ENCODE measurements at regions not wholly inside any gene's neighbourhood (a gene's known extent, or its start where the extent isn't known, plus 50 kb on each side); places are given as distances from the start of the nearest gene placed in this dataset.
"Not testable (repeated sequence)": the region's sequence is repeated elsewhere in the genome, so short reads cannot be mapped to it uniquely, and the experiment has no call there.

- WGBS, 2 donors: 53 to 62% methylated on average over 5 of the region's 5 CpGs
- no peaks in the 10 kb centered on the region for H3K36me3 ChIP-seq
- no peak overlapping the region for H3K27ac ChIP-seq
- H3K4me3 ChIP-seq: no peak overlapping the region
- H3K27me3 ChIP-seq: no peaks in the 10 kb centered on the region
- H3K9me3 ChIP-seq: no peaks in the 10 kb centered on the region
- TF ChIP-seq CTCF (IDR thresholded peaks at IDR 0.05): no peak
- ATAC-seq: no peak
- no peak for DNase-seq
- H3K4me1 ChIP-seq: peaks cover 0 to 49% (median 6%) of the 10 kb centered on the region in 9 donors
- intact Hi-C loops (cut with DNase I): loop anchor here in 1 of 10 donors (2.0 kb wide), 1 partner anchor 58 kb away; no protein-coding TSS in a partner anchor
Observed at GRCh38 chr10:33483124-33483815, 148.8 kb upstream of the NRP1 start.

GRCh38 chr10:33482486-33482885 lies 148.0 kb upstream of the NRP1 start:
- TF ChIP-seq CTCF (IDR thresholded peaks at IDR 0.05): no peak
- no peak overlapping the region for H3K27ac ChIP-seq
- no peak overlapping the region for H3K4me3 ChIP-seq
- ATAC-seq (no peak), DNase-seq (no peak)
- intact Hi-C loops (cut with DNase I): loop anchor here in 1 of 10 donors (2.0 kb wide), 1 partner anchor 58 kb away; no protein-coding TSS in a partner anchor
- no peaks in the 10 kb centered on the region for H3K36me3 ChIP-seq
- WGBS, 2 donors: 92 to 93% methylated on average over 5 of the region's 5 CpGs
- H3K4me1 ChIP-seq: peaks cover 0 to 49% (median 6%) of the 10 kb centered on the region in 9 donors
- no peaks in the 10 kb centered on the region for H3K9me3 ChIP-seq
- H3K27me3 ChIP-seq: no peaks in the 10 kb centered on the region

GRCh38 chr10:33481184-33481583 lies 146.7 kb upstream of the NRP1 start:
- no peak for TF ChIP-seq CTCF (IDR thresholded peaks at IDR 0.05)
- no peaks in the 10 kb centered on the region for H3K9me3 ChIP-seq
- H3K27ac ChIP-seq: no peak overlapping the region
- no peaks in the 10 kb centered on the region for H3K27me3 ChIP-seq
- DNase-seq: no peak
- H3K36me3 ChIP-seq: no peaks in the 10 kb centered on the region
- H3K4me1 ChIP-seq: peaks cover 0 to 40% (median 5%) of the 10 kb centered on the region in 9 donors
- ATAC-seq: no peak
- intact Hi-C loops (cut with DNase I): no loop called here
- no peak overlapping the region for H3K4me3 ChIP-seq
- WGBS, 2 donors: 90 to 98% methylated on average over 1 of the region's 1 CpG

GRCh38 chr10:33480417-33480816 lies 145.9 kb upstream of the NRP1 start:
- H3K36me3 ChIP-seq; intact Hi-C loops (cut with DNase I); ATAC-seq; H3K27ac ChIP-seq; H3K9me3 ChIP-seq; H3K27me3 ChIP-seq; DNase-seq; H3K4me3 ChIP-seq: not testable (repeated sequence)
- peaks cover 0 to 33% (median 5%) of the 10 kb centered on the region in 9 donors for H3K4me1 ChIP-seq
- WGBS, 2 donors: 97 to 99% methylated on average over 22 to 24 of the region's 24 CpGs

GRCh38 chr10:33478675-33479125 lies 144.2 kb upstream of the NRP1 start:
- H3K4me1 ChIP-seq: peaks cover 0 to 16% (median 0%) of the 10 kb centered on the region in 9 donors
- DNase-seq (no peak), ATAC-seq (no peak)
- no peak overlapping the region for H3K4me3 ChIP-seq
- H3K27ac ChIP-seq: no peak overlapping the region
- no peaks in the 10 kb centered on the region for H3K27me3 ChIP-seq
- no peaks in the 10 kb centered on the region for H3K9me3 ChIP-seq
- intact Hi-C loops (cut with DNase I): no loop called here
- no peaks in the 10 kb centered on the region for H3K36me3 ChIP-seq
- WGBS, 2 donors: 95 to 96% methylated on average over 5 of the region's 5 CpGs
- TF ChIP-seq CTCF (IDR thresholded peaks at IDR 0.05): no peak
